AG04449 (cell line): ENCODE measurements at regions not wholly inside any gene's neighbourhood (a gene's known extent, or its start where the extent isn't known, plus 50 kb on each side); places are given as distances from the start of the nearest gene placed in this dataset.

Source experiments
- CTCF ChIA-PET: fragments of 350-600 bp; formaldehyde crosslinking; extraction: SDS; loops from one replicate; lab custom pipeline; 2021; ENCODE audit warnings: antibody characterized with exemption; lab: Yijun Ruan, JAX
- POLR2A ChIA-PET: fragments of 400-600, 350-600 bp; formaldehyde crosslinking; extraction: SDS; loops from one replicate; lab custom pipeline; 2020; ENCODE audit warnings: antibody characterized with exemption, inconsistent platforms; lab: Yijun Ruan, JAX
- DNase-seq: peaks from one replicate; pipeline ENCODE4 v3.0.0-alpha.2; 2010; ENCODE audit warnings: low read depth, low spot score
- H3K4me3 ChIP-seq: 2 replicates; pipeline ENCODE4 v1.5.1; 2011; ENCODE audit warnings: low read depth, mild to moderate bottlenecking, control low read depth, low read length
- TF ChIP-seq, protein P1 (sequence below): IDR thresholded peaks from one replicate; pipeline ENCODE4 v1.5.1; 2011; ENCODE audit warnings: mild to moderate bottlenecking, moderate library complexity, low read length, control low read depth, inconsistent platforms; ENCODE audit not compliant: insufficient read depth; ENCODE audit errors: missing control alignments

DNA sequence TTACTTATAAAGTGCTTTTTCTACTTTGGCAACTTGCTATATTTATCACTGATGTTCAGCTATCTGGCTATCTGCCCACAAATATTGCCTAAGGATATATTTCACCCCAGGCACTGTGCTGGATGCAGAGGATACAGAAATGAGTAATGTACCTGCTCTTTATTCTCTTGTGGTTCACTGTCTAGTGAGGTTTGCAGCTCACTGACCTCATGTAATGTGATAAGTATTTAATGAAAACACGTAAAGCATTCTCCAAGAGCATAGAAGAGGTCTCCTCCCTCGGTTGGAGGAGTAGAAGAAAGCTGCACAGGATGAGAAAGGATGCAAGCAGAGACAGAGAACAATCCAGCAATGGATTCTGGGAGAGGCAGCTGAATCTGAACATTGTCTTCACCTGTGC, 610.7 kb downstream of the CBLN4 start:
- ChIA-PET POLR2A (no interaction called here), CTCF (no interaction called here)
- DNase-seq: no peak

DNA sequence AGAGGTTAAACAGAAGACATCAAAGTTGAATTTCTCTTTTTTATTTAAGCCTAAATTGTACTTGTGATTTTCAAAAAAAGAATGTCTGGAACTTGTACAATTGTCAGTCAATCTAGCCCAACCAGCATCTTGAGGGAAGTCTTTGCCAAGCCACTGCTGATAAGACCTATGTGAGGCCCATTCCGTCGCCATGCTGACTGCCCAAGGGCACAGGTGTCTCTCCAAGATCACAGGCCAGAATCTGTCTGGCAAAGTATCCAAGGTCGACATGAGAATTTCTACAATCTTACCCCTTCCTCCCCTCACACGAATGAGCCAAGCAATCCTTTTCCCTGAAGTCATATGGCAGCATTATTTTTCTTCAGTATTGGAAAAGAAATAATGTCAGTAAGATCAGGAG, 614.5 kb downstream of the CBLN4 start:
- H3K4me3 ChIP-seq: no peak overlapping the region
- TF ChIP-seq, protein P1, sequence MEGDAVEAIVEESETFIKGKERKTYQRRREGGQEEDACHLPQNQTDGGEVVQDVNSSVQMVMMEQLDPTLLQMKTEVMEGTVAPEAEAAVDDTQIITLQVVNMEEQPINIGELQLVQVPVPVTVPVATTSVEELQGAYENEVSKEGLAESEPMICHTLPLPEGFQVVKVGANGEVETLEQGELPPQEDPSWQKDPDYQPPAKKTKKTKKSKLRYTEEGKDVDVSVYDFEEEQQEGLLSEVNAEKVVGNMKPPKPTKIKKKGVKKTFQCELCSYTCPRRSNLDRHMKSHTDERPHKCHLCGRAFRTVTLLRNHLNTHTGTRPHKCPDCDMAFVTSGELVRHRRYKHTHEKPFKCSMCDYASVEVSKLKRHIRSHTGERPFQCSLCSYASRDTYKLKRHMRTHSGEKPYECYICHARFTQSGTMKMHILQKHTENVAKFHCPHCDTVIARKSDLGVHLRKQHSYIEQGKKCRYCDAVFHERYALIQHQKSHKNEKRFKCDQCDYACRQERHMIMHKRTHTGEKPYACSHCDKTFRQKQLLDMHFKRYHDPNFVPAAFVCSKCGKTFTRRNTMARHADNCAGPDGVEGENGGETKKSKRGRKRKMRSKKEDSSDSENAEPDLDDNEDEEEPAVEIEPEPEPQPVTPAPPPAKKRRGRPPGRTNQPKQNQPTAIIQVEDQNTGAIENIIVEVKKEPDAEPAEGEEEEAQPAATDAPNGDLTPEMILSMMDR: no peak
- ChIA-PET POLR2A (no interaction called here), CTCF (no interaction called here)
- no peak for DNase-seq

More for the DNA sequence above, 610.7 kb downstream of the CBLN4 start:
- TF ChIP-seq, protein P1: no peak
- no peak overlapping the region for H3K4me3 ChIP-seq

GRCh38 chr20:55386686-55387085, 618.6 kb downstream of the CBLN4 start:
- no peak overlapping the region for H3K4me3 ChIP-seq
- TF ChIP-seq, protein P1: no peak
- ChIA-PET CTCF (no interaction called here), POLR2A (no interaction called here)
- DNase-seq: no peak

DNA sequence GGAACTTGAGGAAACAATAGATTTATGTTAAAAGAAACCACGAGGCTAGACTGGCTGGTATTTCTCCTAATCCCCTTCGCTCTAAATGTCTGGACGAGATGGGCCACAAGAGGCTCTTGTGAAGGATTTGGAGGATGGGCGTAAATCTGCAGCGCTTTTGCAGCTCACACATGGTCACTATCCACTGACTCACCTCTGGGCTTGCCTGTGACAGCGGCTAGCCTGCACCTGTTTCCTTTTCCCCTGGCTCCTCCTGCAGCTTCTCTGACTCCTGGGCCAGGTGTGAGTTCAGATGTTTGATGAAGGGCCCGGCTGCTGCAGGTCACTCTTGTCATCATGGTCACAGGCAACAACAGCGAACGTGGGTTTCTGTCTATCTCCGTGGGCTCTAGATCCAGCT, 629.4 kb downstream of the CBLN4 start:
- no peak overlapping the region for H3K4me3 ChIP-seq
- TF ChIP-seq, protein P1: no peak
- no peak for DNase-seq
- ChIA-PET CTCF (no interaction called here), POLR2A (no interaction called here)

GRCh38 chr20:55365745-55366144, 639.6 kb downstream of the CBLN4 start:
- CTCF ChIA-PET: no interaction called here

GRCh38 chr20:55360895-55361294, 644.4 kb downstream of the CBLN4 start:
- ChIA-PET POLR2A (no interaction called here), CTCF (no interaction called here)
- TF ChIP-seq, protein P1: no peak
- DNase-seq: no peak
- H3K4me3 ChIP-seq: no peak overlapping the region

More at GRCh38 chr20:55365745-55366144, 639.6 kb downstream of the CBLN4 start:
- POLR2A ChIA-PET: no interaction called here
- TF ChIP-seq, protein P1: no peak
- H3K4me3 ChIP-seq: no peak overlapping the region
- DNase-seq: no peak

DNA sequence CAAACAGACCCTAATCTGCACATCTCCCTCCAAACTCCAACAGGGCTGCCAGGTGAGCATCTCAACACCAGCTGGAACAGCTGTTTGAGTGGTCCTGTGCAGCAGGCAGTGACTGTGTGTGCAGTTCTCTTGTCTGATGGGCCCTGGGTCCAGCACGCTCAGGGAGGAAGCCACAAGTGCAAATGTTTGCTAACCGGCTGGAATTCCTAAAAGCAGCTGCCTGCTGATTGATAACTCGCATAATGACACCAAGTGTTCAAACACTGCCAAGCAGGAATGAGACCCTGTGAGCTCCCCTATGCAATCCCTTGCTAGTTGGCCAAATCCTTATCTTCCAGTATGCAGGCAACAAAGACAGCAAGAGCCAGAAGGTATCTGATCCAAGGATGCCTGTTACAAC, 650.6 kb downstream of the CBLN4 start:
- H3K4me3 ChIP-seq: no peak overlapping the region
- TF ChIP-seq, protein P1: no peak
- ChIA-PET CTCF (no interaction called here), POLR2A (no interaction called here)
- DNase-seq: no peak
